ENCODE measurements at regions not wholly inside any gene's neighbourhood (a gene's known extent, or its start where the extent isn't known, plus 50 kb on each side); places are given as distances from the start of the nearest gene placed in this dataset.

- Histone ChIP-seq H3K27me3 (no peaks in the 10 kb centered on the region), H3K9me3 (no peaks in the 10 kb centered on the region), H3K4me3 (no peak overlapping the region), H3K36me3 (no peaks in the 10 kb centered on the region), H3K4me1 (no peaks in the 10 kb centered on the region), H3K27ac (no peak overlapping the region)
- intact Hi-C loops (cut with DNase I; ENCODE audit: low total_unique reads) = no loop called here
- DNase-seq = no peak
- TF ChIP-seq CTCF (IDR thresholded peaks at IDR 0.05) = no peak
Observed at GRCh38 chrX:4059893-4060292, 346.4 kb upstream of the PRKX start.

- H3K27me3 ChIP-seq = no peaks in the 10 kb centered on the region
- H3K27ac ChIP-seq = no peak overlapping the region
- H3K4me1 ChIP-seq = no peaks in the 10 kb centered on the region
- intact Hi-C loops (cut with DNase I; ENCODE audit: low total_unique reads) = no loop called here
- H3K36me3 ChIP-seq = no peaks in the 10 kb centered on the region
- H3K4me3 ChIP-seq = no peak overlapping the region
- DNase-seq = no peak
- no peak for TF ChIP-seq CTCF (IDR thresholded peaks at IDR 0.05)
- no peaks in the 10 kb centered on the region for H3K9me3 ChIP-seq
Observed at GRCh38 chrX:4043951-4044350, 330.5 kb upstream of the PRKX start.

- no peaks in the 10 kb centered on the region for H3K4me1 ChIP-seq
- H3K27me3 ChIP-seq = no peaks in the 10 kb centered on the region
- no peak overlapping the region for H3K27ac ChIP-seq
- TF ChIP-seq CTCF (IDR thresholded peaks at IDR 0.05) = no peak
- no peak overlapping the region for H3K4me3 ChIP-seq
- no peaks in the 10 kb centered on the region for H3K36me3 ChIP-seq
- intact Hi-C loops (cut with DNase I; ENCODE audit: low total_unique reads) = no loop called here
- no peak for DNase-seq
- peaks cover 0 to 8% (median 0%) of the 10 kb centered on the region in 3 donors for H3K9me3 ChIP-seq
Observed at GRCh38 chrX:4035874-4036273, 322.4 kb upstream of the PRKX start.

GRCh38 chrX:4028151-4028550 is 314.7 kb upstream of the PRKX start:
- no peak for TF ChIP-seq CTCF (IDR thresholded peaks at IDR 0.05)
- Histone ChIP-seq H3K27ac (no peak overlapping the region), H3K36me3 (no peaks in the 10 kb centered on the region), H3K4me3 (no peak overlapping the region), H3K27me3 (no peaks in the 10 kb centered on the region), H3K9me3 (no peaks in the 10 kb centered on the region), H3K4me1 (no peaks in the 10 kb centered on the region)
- DNase-seq = no peak
- intact Hi-C loops (cut with DNase I; ENCODE audit: low total_unique reads) = no loop called here

- Histone ChIP-seq H3K36me3 (no peaks in the 10 kb centered on the region), H3K4me3 (no peak overlapping the region), H3K4me1 (no peaks in the 10 kb centered on the region), H3K27me3 (no peaks in the 10 kb centered on the region), H3K9me3 (no peaks in the 10 kb centered on the region), H3K27ac (no peak overlapping the region)
- intact Hi-C loops (cut with DNase I; ENCODE audit: low total_unique reads) = no loop called here
- TF ChIP-seq CTCF (IDR thresholded peaks at IDR 0.05) = no peak
- DNase-seq = no peak
Observed at GRCh38 chrX:4005281-4005680, 291.8 kb upstream of the PRKX start.

GRCh38 chrX:4004822-4005221 is 291.4 kb upstream of the PRKX start:
- no peak for DNase-seq
- H3K27me3 ChIP-seq = no peaks in the 10 kb centered on the region
- no peak overlapping the region for H3K4me3 ChIP-seq
- no peak overlapping the region for H3K27ac ChIP-seq
- H3K36me3 ChIP-seq = no peaks in the 10 kb centered on the region
- no peak for TF ChIP-seq CTCF (IDR thresholded peaks at IDR 0.05)
- H3K9me3 ChIP-seq = no peaks in the 10 kb centered on the region
- H3K4me1 ChIP-seq = no peaks in the 10 kb centered on the region
- intact Hi-C loops (cut with DNase I; ENCODE audit: low total_unique reads) = no loop called here

Measured in tibial artery (tissue), 4 donors.